Gastrocnemius medialis (tissue), 4 donors: ENCODE measurements at regions not wholly inside any gene's neighbourhood (a gene's known extent, or its start where the extent isn't known, plus 50 kb on each side); places are given as distances from the start of the nearest gene placed in this dataset.

Experiments
- CTCF ChIP-seq, 5 experiments: fragments of 450-650 bp in 3 of 5; fragments of 200-600 bp in 2 of 5; sonication (generic) in 2 of 5; IDR thresholded peaks in 4 of 5; conservative IDR thresholded peaks in 1 of 5; 1 replicate in 4 of 5; 2 replicates in 1 of 5; pipeline ENCODE4 v1.5.1; 2016 to 2019; ENCODE audit warnings: antibody characterized with exemption in 5 of 5, mild to moderate bottlenecking in 3 of 5, moderate library complexity in 3 of 5
- POLR2A ChIP-seq, 2 donors: fragments of 450-650 bp; IDR thresholded peaks; one replicate each; pipeline ENCODE4 v1.6.1; 2017; ENCODE audit warnings: antibody characterized with exemption in 2 of 2, mild to moderate bottlenecking in 2 of 2, moderate library complexity in 2 of 2

- no peak for TF ChIP-seq CTCF (IDR thresholded peaks at IDR 0.05 in 4 of 5, conservative IDR thresholded peaks at IDR 0.05 in 1 of 5)
- TF ChIP-seq POLR2A (IDR thresholded peaks at IDR 0.05) = no peak
These were observed 103.4 kb upstream of the IRX3 start for GRCh38 chr16:54389836-54390494.
